ENCODE measurements at regions not wholly inside any gene's neighbourhood (a gene's known extent, or its start where the extent isn't known, plus 50 kb on each side); places are given as distances from the start of the nearest gene placed in this dataset.

DNA sequence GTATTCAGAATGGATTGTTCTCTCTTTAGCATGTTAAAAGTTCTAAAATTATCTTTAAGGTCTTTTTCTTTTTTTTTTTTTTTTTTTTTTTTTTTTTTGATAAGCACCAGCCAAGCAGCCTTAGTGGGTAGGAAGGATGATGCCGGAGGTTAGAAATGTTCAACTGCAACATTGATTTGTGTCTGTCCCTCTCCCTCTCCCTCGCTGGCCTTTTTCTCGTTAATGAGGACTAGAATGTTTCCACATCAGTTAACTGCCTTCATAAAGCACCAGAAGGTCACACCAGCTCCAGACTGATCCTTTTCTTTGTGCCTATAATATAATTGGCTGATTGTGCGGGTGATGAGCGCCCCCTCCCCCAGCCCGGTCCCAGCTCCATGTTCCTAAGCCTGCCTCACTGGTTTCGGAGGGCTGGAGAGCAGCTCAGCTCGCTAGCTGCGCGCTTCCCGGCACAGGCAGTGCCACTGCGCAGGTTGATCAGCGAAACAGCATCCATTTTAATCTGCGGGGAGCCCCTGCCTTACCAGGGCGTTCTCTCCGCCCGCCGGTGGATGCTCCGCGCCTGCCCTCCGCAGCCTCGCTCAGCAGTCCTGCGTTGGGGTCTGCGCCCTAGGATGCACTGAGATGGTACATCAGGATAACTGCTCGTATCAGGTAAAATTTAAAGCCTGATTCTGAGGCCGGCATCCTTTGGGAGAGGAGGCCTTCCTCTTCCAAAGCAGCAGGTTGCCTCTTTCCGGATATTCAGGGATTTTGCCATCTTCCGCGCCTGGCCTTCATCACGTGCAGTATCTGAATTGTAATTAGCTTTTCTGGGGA, 148.9 kb upstream of the IL12A start, which contains the start of gene SCHIP1:
SCHIP1 (plus strand) TSS at position 301 of the 819 bp plus-strand sequence.
- peaks cover 14% of the 10 kb centered on the region for H3K4me1 ChIP-seq (ENCODE audit: control insufficient read depth, insufficient read depth, low read length)
- H3K36me3 ChIP-seq (ENCODE audit: control insufficient read depth in 2 of 2, insufficient read depth in 1 of 2, low read length in 2 of 2), result no peaks in the 10 kb centered on the region
- POLR2A ChIA-PET, result no interaction called here
- H3K9me3 ChIP-seq (ENCODE audit: control insufficient read depth, insufficient read depth, low read depth, low read length), result no peaks in the 10 kb centered on the region
- CTCF ChIA-PET, result interaction anchor here (0.6 to 1.0 kb wide), 6 partner anchors 24 to 450 kb away, joined by 3 to 4 read pairs (median 4); no protein-coding TSS in a partner anchor
- TF ChIP-seq ZNF654 (tag by site-specific recombination; IDR thresholded peaks at IDR 0.05; ENCODE audit: low read depth) (no peak), FEZF1 (tag by site-specific recombination; IDR thresholded peaks at IDR 0.05) (peak; percentile 67), ZNF423 (tag by site-specific recombination; IDR thresholded peaks at IDR 0.05) (no peak)
- H3K27ac ChIP-seq (ENCODE audit: extremely low read depth, low read depth, low read length), result no peak within 1 kb of the TSS
- H3K4me3 ChIP-seq (ENCODE audit: low read depth, low read length), result no peak within 1 kb of the TSS

- H3K9me3 ChIP-seq (ENCODE audit: control insufficient read depth, insufficient read depth, low read depth, low read length), result no peaks in the 10 kb centered on the region
- ChIA-PET POLR2A (no interaction called here), CTCF (no interaction called here)
- H3K36me3 ChIP-seq (ENCODE audit: control insufficient read depth in 2 of 2, insufficient read depth in 1 of 2, low read length in 2 of 2), result no peaks in the 10 kb centered on the region
- H3K4me3 ChIP-seq (ENCODE audit: low read depth, low read length), result no peak overlapping the region
- H3K4me1 ChIP-seq (ENCODE audit: control insufficient read depth, insufficient read depth, low read length), result peaks cover 20% of the 10 kb centered on the region
- H3K27ac ChIP-seq (ENCODE audit: extremely low read depth, low read depth, low read length), result no peak overlapping the region
- TF ChIP-seq, protein P1, sequence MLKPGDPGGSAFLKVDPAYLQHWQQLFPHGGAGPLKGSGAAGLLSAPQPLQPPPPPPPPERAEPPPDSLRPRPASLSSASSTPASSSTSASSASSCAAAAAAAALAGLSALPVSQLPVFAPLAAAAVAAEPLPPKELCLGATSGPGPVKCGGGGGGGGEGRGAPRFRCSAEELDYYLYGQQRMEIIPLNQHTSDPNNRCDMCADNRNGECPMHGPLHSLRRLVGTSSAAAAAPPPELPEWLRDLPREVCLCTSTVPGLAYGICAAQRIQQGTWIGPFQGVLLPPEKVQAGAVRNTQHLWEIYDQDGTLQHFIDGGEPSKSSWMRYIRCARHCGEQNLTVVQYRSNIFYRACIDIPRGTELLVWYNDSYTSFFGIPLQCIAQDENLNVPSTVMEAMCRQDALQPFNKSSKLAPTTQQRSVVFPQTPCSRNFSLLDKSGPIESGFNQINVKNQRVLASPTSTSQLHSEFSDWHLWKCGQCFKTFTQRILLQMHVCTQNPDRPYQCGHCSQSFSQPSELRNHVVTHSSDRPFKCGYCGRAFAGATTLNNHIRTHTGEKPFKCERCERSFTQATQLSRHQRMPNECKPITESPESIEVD (tag by site-specific recombination; IDR thresholded peaks at IDR 0.05), result peak; percentile 56; the same call in 1 of the 2 replicates
- TF ChIP-seq ZNF2 (tag by site-specific recombination; IDR thresholded peaks at IDR 0.05), result no peak
- no peak for TF ChIP-seq RBAK (tag by site-specific recombination; IDR thresholded peaks at IDR 0.05)
- TF ChIP-seq SP3 (tag by site-specific recombination; IDR thresholded peaks at IDR 0.05), result no peak
Observed at GRCh38 chr3:159840703-159841299, 147.8 kb upstream of the IL12A start.

DNA sequence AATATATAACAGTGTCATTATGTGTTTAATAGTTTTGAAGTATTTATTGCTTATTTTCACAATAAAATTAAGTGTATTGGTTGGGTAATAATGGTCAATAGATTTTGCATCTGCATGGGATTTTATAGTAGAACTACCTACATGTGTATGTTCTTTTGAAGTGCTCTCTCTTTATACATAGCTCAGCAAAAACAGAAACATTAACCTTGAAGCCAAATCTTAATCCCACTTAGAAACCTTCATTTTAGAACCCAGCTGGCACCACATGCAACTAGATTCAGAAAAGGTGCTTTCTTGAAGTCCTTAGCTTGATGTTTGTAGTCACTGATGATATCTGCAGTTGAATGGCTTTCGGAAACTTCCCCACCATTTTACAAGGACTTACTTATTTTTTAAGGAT, 146.9 kb upstream of the IL12A start:
- Histone ChIP-seq H3K4me1 (ENCODE audit: control insufficient read depth, insufficient read depth, low read length) (peaks cover 18% of the 10 kb centered on the region), H3K27ac (ENCODE audit: extremely low read depth, low read depth, low read length) (no peak overlapping the region), H3K4me3 (ENCODE audit: low read depth, low read length) (no peak overlapping the region), H3K36me3 (ENCODE audit: control insufficient read depth in 2 of 2, insufficient read depth in 1 of 2, low read length in 2 of 2) (no peaks in the 10 kb centered on the region), H3K9me3 (ENCODE audit: control insufficient read depth, insufficient read depth, low read depth, low read length) (no peaks in the 10 kb centered on the region)
- CTCF ChIA-PET, result interaction anchor here (0.9 to 1.0 kb wide), 2 partner anchors 13 to 162 kb away, joined by 3 to 5 read pairs; no protein-coding TSS in a partner anchor
- POLR2A ChIA-PET, result no interaction called here
- TF ChIP-seq, protein P2, sequence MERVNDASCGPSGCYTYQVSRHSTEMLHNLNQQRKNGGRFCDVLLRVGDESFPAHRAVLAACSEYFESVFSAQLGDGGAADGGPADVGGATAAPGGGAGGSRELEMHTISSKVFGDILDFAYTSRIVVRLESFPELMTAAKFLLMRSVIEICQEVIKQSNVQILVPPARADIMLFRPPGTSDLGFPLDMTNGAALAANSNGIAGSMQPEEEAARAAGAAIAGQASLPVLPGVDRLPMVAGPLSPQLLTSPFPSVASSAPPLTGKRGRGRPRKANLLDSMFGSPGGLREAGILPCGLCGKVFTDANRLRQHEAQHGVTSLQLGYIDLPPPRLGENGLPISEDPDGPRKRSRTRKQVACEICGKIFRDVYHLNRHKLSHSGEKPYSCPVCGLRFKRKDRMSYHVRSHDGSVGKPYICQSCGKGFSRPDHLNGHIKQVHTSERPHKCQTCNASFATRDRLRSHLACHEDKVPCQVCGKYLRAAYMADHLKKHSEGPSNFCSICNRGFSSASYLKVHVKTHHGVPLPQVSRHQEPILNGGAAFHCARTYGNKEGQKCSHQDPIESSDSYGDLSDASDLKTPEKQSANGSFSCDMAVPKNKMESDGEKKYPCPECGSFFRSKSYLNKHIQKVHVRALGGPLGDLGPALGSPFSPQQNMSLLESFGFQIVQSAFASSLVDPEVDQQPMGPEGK (tag by site-specific recombination; IDR thresholded peaks at IDR 0.05), result no peak
- no peak for TF ChIP-seq ZNF302 (tag by site-specific recombination; IDR thresholded peaks at IDR 0.05; ENCODE audit: low read depth)
- TF ChIP-seq ZNF202 (tag by site-specific recombination; IDR thresholded peaks at IDR 0.05; ENCODE audit: borderline replicate concordance), result no peak
- no peak for TF ChIP-seq ZNF596 (tag by site-specific recombination; IDR thresholded peaks at IDR 0.05)
- TF ChIP-seq, protein P3, sequence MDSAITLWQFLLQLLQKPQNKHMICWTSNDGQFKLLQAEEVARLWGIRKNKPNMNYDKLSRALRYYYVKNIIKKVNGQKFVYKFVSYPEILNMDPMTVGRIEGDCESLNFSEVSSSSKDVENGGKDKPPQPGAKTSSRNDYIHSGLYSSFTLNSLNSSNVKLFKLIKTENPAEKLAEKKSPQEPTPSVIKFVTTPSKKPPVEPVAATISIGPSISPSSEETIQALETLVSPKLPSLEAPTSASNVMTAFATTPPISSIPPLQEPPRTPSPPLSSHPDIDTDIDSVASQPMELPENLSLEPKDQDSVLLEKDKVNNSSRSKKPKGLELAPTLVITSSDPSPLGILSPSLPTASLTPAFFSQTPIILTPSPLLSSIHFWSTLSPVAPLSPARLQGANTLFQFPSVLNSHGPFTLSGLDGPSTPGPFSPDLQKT (IDR thresholded peaks at IDR 0.05; ENCODE audit: borderline replicate concordance, low read depth, low read length), result no peak
- TF ChIP-seq ZNF394 (tag by site-specific recombination; IDR thresholded peaks at IDR 0.05; ENCODE audit: borderline replicate concordance), result no peak

All from HEK293 (cell line).